Activated T-helper 1 cell treated with Interleukin-2 at 50 U/mL for 16 hours (primary cell): ENCODE measurements at regions not wholly inside any gene's neighbourhood (a gene's known extent, or its start where the extent isn't known, plus 50 kb on each side); places are given as distances from the start of the nearest gene placed in this dataset.
A peak's percentile ranks its signal among the peaks of the same experiment; 100 is the strongest.
"Not testable (repeated sequence)": the region's sequence is repeated elsewhere in the genome, so short reads cannot be mapped to it uniquely, and the experiment has no call there.

Experiments
- DNase-seq: peaks from one replicate; pipeline ENCODE4 v3.0.0-alpha.2; 2020; ENCODE audit warnings: low read depth

DNA sequence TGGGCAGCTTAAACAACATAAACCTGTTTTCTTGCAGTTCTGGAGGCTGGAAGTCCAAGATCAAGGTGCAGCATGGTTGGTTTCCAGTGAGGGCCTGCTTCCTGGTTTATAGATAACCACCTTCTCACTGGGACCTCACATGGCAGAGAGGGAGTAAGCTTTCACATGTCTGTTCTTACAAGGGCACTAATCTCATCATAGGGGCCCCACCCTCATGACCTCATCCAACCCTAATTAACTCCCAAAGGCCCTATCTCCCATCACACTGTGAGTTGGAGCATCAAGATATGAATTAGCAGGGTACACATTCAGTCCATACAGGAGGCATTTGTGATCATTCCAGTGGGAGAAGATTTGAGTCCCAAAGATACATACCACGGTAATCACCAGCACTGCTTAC is 50.5 kb upstream of the GRIN2A start:
- no peak for DNase-seq

DNA sequence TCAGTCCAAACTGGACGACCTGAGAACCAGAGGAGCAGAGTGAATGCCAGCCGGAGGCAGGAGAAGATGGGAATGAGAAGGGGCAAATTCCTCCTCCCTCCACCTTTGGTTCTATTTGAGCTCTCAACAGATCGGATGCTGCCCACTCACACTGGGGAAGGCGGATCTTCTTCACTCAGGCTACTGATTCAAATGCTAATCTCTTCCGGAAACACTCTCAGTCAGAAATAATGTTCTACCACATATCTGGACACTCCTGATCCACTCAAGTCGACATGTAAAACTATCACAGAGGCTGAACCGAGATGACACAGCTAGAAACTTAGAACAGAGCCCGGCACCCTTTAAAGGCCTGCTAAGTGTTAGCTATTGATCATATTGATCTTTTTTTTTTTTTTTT is 57.4 kb upstream of the GRIN2A start:
- no peak for DNase-seq

GRCh38 chr16:10240854-10241613 is 58.8 kb upstream of the GRIN2A start:
- no peak for DNase-seq

DNA sequence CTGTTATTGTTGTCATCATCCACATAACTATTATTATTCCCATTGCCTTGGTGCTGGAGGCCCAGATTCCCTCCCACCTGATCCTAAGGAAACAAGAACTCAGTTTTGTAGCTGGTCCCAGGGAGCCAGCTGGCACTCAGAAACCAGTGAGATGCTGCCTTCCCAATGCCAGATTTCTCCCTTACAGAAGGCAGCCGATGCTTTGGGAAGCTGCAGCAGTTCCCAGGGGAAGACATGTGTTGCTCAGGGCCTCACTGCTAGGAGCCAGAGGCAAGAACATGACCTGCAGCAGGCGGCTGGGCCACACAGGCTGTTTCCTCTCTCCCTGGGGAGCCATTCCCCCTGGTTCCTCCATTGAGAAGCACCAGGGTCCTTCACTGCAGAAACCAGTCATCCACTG is 59.9 kb upstream of the GRIN2A start:
- no peak for DNase-seq

DNA sequence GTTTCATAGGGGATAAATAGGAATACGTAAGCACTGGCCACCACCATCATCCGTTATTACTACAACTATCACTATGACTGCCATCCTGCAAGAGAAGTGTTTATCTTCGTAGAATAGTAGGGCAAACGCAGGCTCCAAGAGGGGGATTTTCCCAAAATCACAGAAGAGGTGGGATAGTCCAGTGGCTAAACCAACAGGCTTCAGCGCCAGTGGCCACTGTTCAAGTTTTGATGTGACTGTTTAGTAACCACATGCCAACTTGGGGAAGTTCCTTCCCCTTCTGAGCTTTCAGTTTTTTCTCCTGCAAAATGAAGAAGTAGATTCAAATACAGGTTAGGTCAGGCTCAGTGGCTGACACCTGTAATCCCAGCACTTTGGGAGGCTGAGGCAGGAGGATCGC is 60.7 kb upstream of the GRIN2A start:
- DNase-seq = no peak

GRCh38 chr16:10245002-10245401 is 62.8 kb upstream of the GRIN2A start:
- DNase-seq = no peak

- DNase-seq = no peak
Measured at GRCh38 chr16:10250137-10250828, 68.1 kb upstream of the GRIN2A start.

GRCh38 chr16:10252155-10252554 is 69.9 kb upstream of the GRIN2A start:
- no peak for DNase-seq

DNA sequence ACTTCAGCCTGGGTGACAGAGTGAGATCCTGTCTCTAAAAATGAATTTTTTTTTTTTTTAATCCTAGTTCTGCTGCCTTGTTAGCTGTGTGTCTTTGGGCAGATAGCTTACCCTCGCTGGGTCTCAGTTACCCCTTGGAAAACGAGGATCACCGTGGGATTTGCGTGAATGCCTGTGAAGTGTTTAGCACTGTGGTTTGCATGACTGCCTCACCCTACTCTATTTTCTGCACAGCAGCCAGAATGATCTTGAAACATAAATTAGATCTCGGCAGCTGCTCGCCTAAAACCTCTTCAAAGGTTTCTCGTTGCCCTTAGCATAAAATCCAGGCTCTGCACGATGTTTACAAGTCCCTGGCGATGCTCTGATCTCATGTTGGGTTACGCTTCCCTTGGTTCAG is 71.2 kb upstream of the GRIN2A start:
- no peak for DNase-seq

GRCh38 chr16:10255728-10256127 is 73.5 kb upstream of the GRIN2A start:
- no peak for DNase-seq

- DNase-seq = peak; percentile 10
Measured at GRCh38 chr16:10256784-10257641, 74.8 kb upstream of the GRIN2A start.

DNA sequence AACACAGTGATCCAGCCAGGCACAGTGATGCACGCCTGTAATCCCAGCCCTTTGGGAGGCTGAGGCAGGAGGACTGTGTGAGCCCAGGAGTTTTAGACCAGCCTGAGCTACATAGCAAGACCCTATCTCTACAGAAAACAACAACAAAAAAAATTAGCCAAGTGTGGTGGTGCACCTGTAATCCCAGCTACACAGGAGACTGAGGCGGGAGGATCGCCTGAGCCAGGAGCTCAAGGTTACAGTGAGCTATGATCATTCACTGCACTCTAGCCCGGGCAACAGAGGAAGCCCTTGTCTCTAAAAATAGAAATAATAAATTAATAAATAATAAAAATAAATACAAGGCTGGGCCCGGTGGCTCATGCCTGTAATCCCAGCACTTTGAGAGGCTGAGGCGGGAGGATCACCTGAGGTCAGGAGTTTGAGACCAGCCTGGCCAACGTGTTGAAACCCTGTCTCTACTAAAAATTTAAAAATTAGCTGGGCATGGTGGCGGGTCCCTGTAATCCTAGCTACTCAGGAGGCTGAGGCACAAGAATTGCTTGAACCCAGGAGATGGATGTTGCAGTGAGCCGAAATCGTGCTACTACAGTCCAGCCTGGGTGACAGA is 75.5 kb upstream of the GRIN2A start:
- not testable (repeated sequence) for DNase-seq

- not testable (repeated sequence) for DNase-seq
Measured at GRCh38 chr16:10258930-10259603, 76.8 kb upstream of the GRIN2A start.

- DNase-seq = no peak
Measured at GRCh38 chr16:10261077-10261476, 78.8 kb upstream of the GRIN2A start.

- DNase-seq = not testable (repeated sequence)
Measured at GRCh38 chr16:10261526-10261925, 79.3 kb upstream of the GRIN2A start.

DNA sequence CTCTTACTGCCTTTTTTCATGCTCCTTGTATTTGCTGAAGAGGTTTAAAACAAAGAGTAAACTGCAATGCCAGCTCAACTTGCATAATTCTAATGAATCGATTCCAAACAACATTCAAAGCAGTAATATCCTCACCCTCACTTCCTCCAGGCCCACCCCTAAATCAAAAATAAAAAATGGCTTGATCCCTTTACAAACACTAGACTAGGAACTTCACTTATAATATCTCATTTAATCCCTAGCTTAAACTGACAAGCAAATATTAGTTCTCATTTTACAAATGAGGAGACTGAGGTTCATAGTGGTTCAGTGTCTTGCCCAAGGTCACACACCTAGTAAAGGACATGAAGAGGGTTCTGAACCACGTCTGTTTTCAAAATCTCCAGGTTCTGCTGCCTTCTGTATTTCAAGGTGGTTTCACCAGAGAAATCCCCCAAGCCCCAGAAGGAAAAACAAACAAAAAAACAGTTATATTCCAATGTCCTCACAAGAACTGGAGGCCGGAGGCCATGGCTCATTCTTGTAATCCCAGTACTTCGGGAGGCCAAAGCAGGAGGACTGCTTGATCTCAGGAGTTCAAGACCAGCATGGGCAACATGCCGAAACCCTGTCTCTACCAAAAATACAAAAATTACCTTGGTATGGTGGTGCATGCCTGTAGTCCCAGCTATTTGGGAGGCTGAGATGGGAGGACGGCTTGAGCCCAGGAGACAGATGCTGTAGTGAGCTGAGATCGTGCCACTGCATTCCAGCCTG is 80.3 kb upstream of the GRIN2A start:
- DNase-seq = no peak

DNA sequence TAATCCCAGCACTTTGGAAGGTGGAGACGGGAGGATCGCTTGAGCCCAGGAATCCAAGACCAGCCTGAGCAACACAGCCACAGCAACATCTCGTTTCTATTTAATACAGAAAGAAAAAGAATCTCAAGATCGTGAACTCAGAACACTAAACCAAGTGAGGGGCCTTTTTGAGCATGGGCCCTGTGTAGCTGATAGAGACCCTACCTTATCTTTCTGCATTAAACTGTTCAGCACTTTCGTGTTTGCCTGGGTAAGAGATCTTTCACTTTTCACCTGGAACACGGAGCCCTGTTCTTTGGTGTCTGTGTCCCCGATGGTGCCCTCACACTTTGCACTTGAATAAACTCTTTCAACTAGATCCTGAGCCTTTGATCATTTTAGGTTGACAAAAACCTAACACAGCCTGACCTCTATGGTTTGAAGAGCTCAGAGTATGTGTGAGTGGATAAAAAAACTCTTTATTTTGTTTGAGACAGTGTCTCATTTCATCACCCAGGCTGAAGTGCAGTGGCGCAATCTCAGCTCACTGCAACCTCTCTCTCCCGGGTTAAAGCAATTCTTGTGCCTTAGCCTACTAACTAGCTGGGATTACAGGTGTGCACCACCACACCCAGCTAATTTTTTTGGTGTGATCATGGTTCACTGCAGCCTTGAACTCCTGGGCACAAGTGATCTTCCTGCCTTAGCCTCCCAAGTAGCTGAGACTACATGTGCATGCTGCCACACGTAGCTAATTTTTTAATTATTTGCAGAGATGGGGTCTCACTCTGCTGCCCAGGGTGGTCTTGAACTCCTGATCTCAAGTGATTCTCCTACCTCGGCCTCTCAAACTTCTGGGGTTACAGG is 83.8 kb upstream of the GRIN2A start:
- no peak for DNase-seq

DNA sequence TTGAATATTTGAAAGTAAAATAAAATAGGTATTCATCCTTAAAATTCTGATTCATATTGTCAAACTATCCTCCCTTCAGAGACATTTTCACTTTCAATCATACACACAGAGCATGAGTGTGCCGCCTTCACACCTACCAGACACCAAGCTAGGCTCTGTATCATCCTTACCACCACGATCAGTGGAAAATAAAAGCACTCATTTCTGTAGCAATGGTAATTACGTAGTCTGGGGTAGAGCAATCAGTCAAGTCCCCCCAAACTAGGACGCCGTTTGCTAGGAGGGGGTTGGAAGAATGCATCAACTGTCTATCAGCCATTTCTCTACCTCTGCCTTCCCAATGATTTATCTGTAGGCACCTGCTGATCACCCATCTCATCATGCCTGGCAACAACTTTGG is 84.6 kb upstream of the GRIN2A start:
- no peak for DNase-seq

GRCh38 chr16:10269632-10270031 is 87.4 kb upstream of the GRIN2A start:
- no peak for DNase-seq

GRCh38 chr16:10272250-10272854 is 90.1 kb upstream of the GRIN2A start:
- not testable (repeated sequence) for DNase-seq
